Large intestine (tissue), 3 donors: ENCODE measurements at regions not wholly inside any gene's neighbourhood (a gene's known extent, or its start where the extent isn't known, plus 50 kb on each side); places are given as distances from the start of the nearest gene placed in this dataset.

Experiments
- DNase-seq, 2 donors: peaks; one replicate each; pipeline versions ENCODE4 v3.0.0 to v3.0.0-alpha.2; 2013
- H3K27ac ChIP-seq: one replicate; pipeline ENCODE4 v1.5.1; 2013; ENCODE audit warnings: low read length
- H3K27me3 ChIP-seq: 2 replicates; pipeline ENCODE4 v1.6.1; 2013; ENCODE audit warnings: low read length; ENCODE audit not compliant: control insufficient read depth, insufficient read depth
- H3K36me3 ChIP-seq: 2 replicates; pipeline ENCODE4 v1.6.1; 2013; ENCODE audit warnings: low read length; ENCODE audit not compliant: control insufficient read depth, insufficient read depth
- H3K4me1 ChIP-seq: one replicate; pipeline ENCODE4 v1.6.1; 2013; ENCODE audit warnings: low read length; ENCODE audit not compliant: control insufficient read depth, insufficient read depth
- H3K4me3 ChIP-seq: one replicate; pipeline ENCODE4 v1.5.1; 2013; ENCODE audit warnings: low read length
- H3K9me3 ChIP-seq: one replicate; pipeline ENCODE4 v1.6.1; 2013; ENCODE audit warnings: mild to moderate bottlenecking, low read depth, low read length, moderate library complexity; ENCODE audit not compliant: control insufficient read depth
- WGBS: methylation state at CpG from one replicate; pipeline ENCODE4 v1.1.5; 2013; ENCODE audit warnings: low lambda C conversion rate; ENCODE audit not compliant: insufficient coverage; 5-methylcytosine and 5-hydroxymethylcytosine counted together

- 100% methylated on average over 1 of the region's 1 CpG for WGBS
- Histone ChIP-seq H3K4me3 (no peak overlapping the region), H3K4me1 (no peaks in the 10 kb centered on the region), H3K36me3 (no peaks in the 10 kb centered on the region), H3K27me3 (no peaks in the 10 kb centered on the region), H3K27ac (no peak overlapping the region), H3K9me3 (peaks cover 4% of the 10 kb centered on the region)
- no peak for DNase-seq
These were observed 190.3 kb downstream of the LINC00237 start for GRCh38 chr20:20915844-20916243.

- H3K9me3 ChIP-seq = no peaks in the 10 kb centered on the region
- H3K4me1 ChIP-seq = no peaks in the 10 kb centered on the region
- no peak overlapping the region for H3K27ac ChIP-seq
- DNase-seq = no peak
- no peak overlapping the region for H3K4me3 ChIP-seq
- H3K27me3 ChIP-seq = no peaks in the 10 kb centered on the region
- H3K36me3 ChIP-seq = no peaks in the 10 kb centered on the region
- WGBS = no CpG with 5 or more reads among the region's 2 CpGs
These were observed 192.0 kb upstream of the RALGAPA2 start for GRCh38 chr20:20904501-20904831.

- DNase-seq = no peak
- no peaks in the 10 kb centered on the region for H3K36me3 ChIP-seq
- no peaks in the 10 kb centered on the region for H3K9me3 ChIP-seq
- no peaks in the 10 kb centered on the region for H3K4me1 ChIP-seq
- 100% methylated on average over 1 of the region's 2 CpGs for WGBS
- H3K27ac ChIP-seq = no peak overlapping the region
- H3K27me3 ChIP-seq = no peaks in the 10 kb centered on the region
- no peak overlapping the region for H3K4me3 ChIP-seq
These were observed 191.5 kb upstream of the RALGAPA2 start for GRCh38 chr20:20903773-20904500.

- 40% methylated on average over 2 of the region's 4 CpGs for WGBS
- Histone ChIP-seq H3K4me3 (no peak overlapping the region), H3K27ac (no peak overlapping the region), H3K36me3 (no peaks in the 10 kb centered on the region), H3K4me1 (no peaks in the 10 kb centered on the region), H3K27me3 (no peaks in the 10 kb centered on the region), H3K9me3 (no peaks in the 10 kb centered on the region)
- no peak for DNase-seq
These were observed 185.5 kb upstream of the RALGAPA2 start for GRCh38 chr20:20897922-20898321.

GRCh38 chr20:20897145-20897544 is 184.7 kb upstream of the RALGAPA2 start:
- no peak overlapping the region for H3K27ac ChIP-seq
- H3K36me3 ChIP-seq = no peaks in the 10 kb centered on the region
- H3K27me3 ChIP-seq = no peaks in the 10 kb centered on the region
- H3K9me3 ChIP-seq = no peaks in the 10 kb centered on the region
- DNase-seq = no peak
- H3K4me1 ChIP-seq = no peaks in the 10 kb centered on the region
- no peak overlapping the region for H3K4me3 ChIP-seq

- Histone ChIP-seq H3K4me3 (no peak overlapping the region), H3K27ac (no peak overlapping the region), H3K36me3 (no peaks in the 10 kb centered on the region), H3K9me3 (no peaks in the 10 kb centered on the region), H3K4me1 (no peaks in the 10 kb centered on the region), H3K27me3 (no peaks in the 10 kb centered on the region)
- WGBS = 86% methylated on average over 3 of the region's 3 CpGs
- DNase-seq = no peak
These were observed 184.2 kb upstream of the RALGAPA2 start for GRCh38 chr20:20896606-20897005.

GRCh38 chr20:20895537-20895936 is 183.1 kb upstream of the RALGAPA2 start:
- Histone ChIP-seq H3K4me3 (no peak overlapping the region), H3K4me1 (no peaks in the 10 kb centered on the region), H3K36me3 (no peaks in the 10 kb centered on the region), H3K27ac (no peak overlapping the region), H3K27me3 (no peaks in the 10 kb centered on the region), H3K9me3 (no peaks in the 10 kb centered on the region)
- WGBS = 20% methylated on average over 1 of the region's 12 CpGs
- no peak for DNase-seq

- no peak for DNase-seq
- 60% methylated on average over 1 of the region's 13 CpGs for WGBS
- no peaks in the 10 kb centered on the region for H3K4me1 ChIP-seq
- no peaks in the 10 kb centered on the region for H3K27me3 ChIP-seq
- H3K27ac ChIP-seq = no peak overlapping the region
- H3K9me3 ChIP-seq = no peaks in the 10 kb centered on the region
- no peak overlapping the region for H3K4me3 ChIP-seq
- no peaks in the 10 kb centered on the region for H3K36me3 ChIP-seq
These were observed 182.3 kb upstream of the RALGAPA2 start for GRCh38 chr20:20894753-20895152.

GRCh38 chr20:20894280-20894679 is 181.8 kb upstream of the RALGAPA2 start:
- no peaks in the 10 kb centered on the region for H3K4me1 ChIP-seq
- WGBS = 20% methylated on average over 1 of the region's 3 CpGs
- no peak overlapping the region for H3K27ac ChIP-seq
- no peaks in the 10 kb centered on the region for H3K36me3 ChIP-seq
- H3K9me3 ChIP-seq = no peaks in the 10 kb centered on the region
- H3K27me3 ChIP-seq = no peaks in the 10 kb centered on the region
- H3K4me3 ChIP-seq = no peak overlapping the region
- no peak for DNase-seq

GRCh38 chr20:20892328-20892727 is 179.9 kb upstream of the RALGAPA2 start:
- WGBS = no CpG with 5 or more reads among the region's 5 CpGs
- no peak for DNase-seq
- H3K27me3 ChIP-seq = peaks cover 3% of the 10 kb centered on the region
- H3K9me3 ChIP-seq = no peaks in the 10 kb centered on the region
- no peak overlapping the region for H3K4me3 ChIP-seq
- no peaks in the 10 kb centered on the region for H3K36me3 ChIP-seq
- H3K27ac ChIP-seq = no peak overlapping the region
- H3K4me1 ChIP-seq = no peaks in the 10 kb centered on the region

GRCh38 chr20:20890751-20891150 is 178.3 kb upstream of the RALGAPA2 start:
- Histone ChIP-seq H3K9me3 (no peaks in the 10 kb centered on the region), H3K4me3 (no peak overlapping the region), H3K4me1 (no peaks in the 10 kb centered on the region), H3K36me3 (no peaks in the 10 kb centered on the region), H3K27me3 (peaks cover 3% of the 10 kb centered on the region), H3K27ac (no peak overlapping the region)
- no peak for DNase-seq
- no CpG with 5 or more reads among the region's 6 CpGs for WGBS
